H1 (cell line): ENCODE measurements at regions not wholly inside any gene's neighbourhood (a gene's known extent, or its start where the extent isn't known, plus 50 kb on each side); places are given as distances from the start of the nearest gene placed in this dataset.

ENCODE experiments used
- CTCF ChIA-PET: fragments of 300-600 bp; sonication (Branson Sonifier 250); formaldehyde crosslinking; loops from one replicate; lab custom pipeline; 2021; ENCODE audit not compliant: partially characterized antibody; lab: Charles Lee
- POLR2A ChIA-PET: fragments of 300-600 bp; sonication (Branson Sonifier 250); formaldehyde crosslinking; loops from one replicate; lab custom pipeline; 2021; ENCODE audit warnings: inconsistent platforms; ENCODE audit not compliant: partially characterized antibody; lab: Charles Lee
- DNase-seq, 2 experiments: peaks; one replicate each; pipeline versions ENCODE4 v3.0.0 to v3.0.0-alpha.2; 2010 to 2022; ENCODE audit warnings: low spot score in 2 of 2, low read depth in 1 of 2, mixed read lengths in 1 of 2
- FAIRE-seq: peaks from 2 replicates; lab custom pipeline; 2011; peaks lifted over from hg19 to GRCh38; lab: Jason Lieb, UNC
- H2AFZ ChIP-seq: 2 replicates; pipeline ENCODE4 v1.8.1; 2012; ENCODE audit warnings: low read length, inconsistent platforms
- H2AK5ac ChIP-seq: 2 replicates; pipeline ENCODE4 v1.6.1; 2013; ENCODE audit warnings: low read depth, low read length
- H2BK120ac ChIP-seq: replicated peaks from 2 replicates; pipeline ENCODE3; 2013; ENCODE audit warnings: low read depth, low read length, inconsistent platforms
- H2BK12ac ChIP-seq: 2 replicates; pipeline ENCODE4 v1.6.1; 2013; ENCODE audit warnings: low read depth, low read length
- H2BK15ac ChIP-seq: 2 replicates; pipeline ENCODE4 v1.6.1; 2013; ENCODE audit warnings: low read length
- H2BK20ac ChIP-seq: 2 replicates; pipeline ENCODE4 v1.6.1; 2013; ENCODE audit warnings: low read length
- H2BK5ac ChIP-seq: 2 replicates; pipeline ENCODE4 v1.6.1; 2013; ENCODE audit warnings: low read depth, low read length
- H3K14ac ChIP-seq: 2 replicates; pipeline ENCODE4 v1.6.1; 2013; ENCODE audit warnings: inconsistent platforms; ENCODE audit not compliant: insufficient read length
- H3K18ac ChIP-seq: 2 replicates; pipeline ENCODE4 v1.6.1; 2013; ENCODE audit warnings: low read length; ENCODE audit errors: extremely low read depth
- H3K23ac ChIP-seq: 2 replicates; pipeline ENCODE4 v1.6.1; 2013; ENCODE audit warnings: inconsistent platforms; ENCODE audit not compliant: insufficient read length
- H3K23me2 ChIP-seq: 2 replicates; pipeline ENCODE4 v1.6.1; 2013; ENCODE audit warnings: low read depth, low read length
- H3K27ac ChIP-seq: 2 replicates; pipeline ENCODE4 v1.6.1; 2011; ENCODE audit warnings: low read depth, low read length, inconsistent platforms
- H3K27me3 ChIP-seq, 4 experiments: replicated peaks in 1 of 4; 1 replicate in 1 of 4; 2 replicates in 3 of 4; pipeline versions ENCODE4 v1.6.1 to v1.8.1; 2011 to 2013; ENCODE audit warnings: low read length in 3 of 4, mild to moderate bottlenecking in 3 of 4, inconsistent platforms in 2 of 4, mixed read lengths in 2 of 4, moderate library complexity in 1 of 4; ENCODE audit not compliant: control insufficient read depth in 3 of 4, insufficient read depth in 3 of 4; ENCODE audit errors: extremely low read depth in 1 of 4
- H3K36me3 ChIP-seq, 4 experiments: 2 replicates each; pipeline versions ENCODE4 v1.6.1 to v1.8.1; 2011 to 2013; ENCODE audit warnings: mild to moderate bottlenecking in 4 of 4, low read length in 3 of 4, moderate library complexity in 2 of 4, control low read depth in 1 of 4, inconsistent platforms in 1 of 4; ENCODE audit not compliant: insufficient read depth in 4 of 4, control insufficient read depth in 2 of 4
- H3K4ac ChIP-seq: replicated peaks from 2 replicates; pipeline ENCODE3; 2013; ENCODE audit warnings: low read length, low read depth, mixed read lengths, inconsistent platforms; ENCODE audit not compliant: insufficient read length
- H3K4me1 ChIP-seq, 4 experiments: replicated peaks in 1 of 4; 1 replicate in 1 of 4; 2 replicates in 3 of 4; pipeline versions ENCODE4 v1.6.1 to v1.8.1; 2011 to 2013; ENCODE audit warnings: low read length in 3 of 4, inconsistent platforms in 2 of 4, mixed read lengths in 1 of 4; ENCODE audit not compliant: insufficient read depth in 4 of 4, control insufficient read depth in 3 of 4
- H3K4me2 ChIP-seq, 2 experiments: 2 replicates each; pipeline versions ENCODE4 v1.6.1 to v1.8.1; 2011 to 2013; ENCODE audit warnings: low read depth in 2 of 2, low read length in 2 of 2, control low read depth in 1 of 2, inconsistent platforms in 1 of 2, mild to moderate bottlenecking in 1 of 2; ENCODE audit not compliant: insufficient read depth in 1 of 2
- H3K4me3 ChIP-seq, 4 experiments: fragments of 200-600, 300-600 bp in 1 of 4; sonication (generic), shearing (Covaris generic), sonication (Bioruptor Twin) in 1 of 4; 2 replicates each; pipeline versions ENCODE4 v1.5.1 to v1.8.1; 2011 to 2016; ENCODE audit warnings: low read length in 4 of 4, low read depth in 3 of 4, control low read depth in 2 of 4, inconsistent platforms in 2 of 4, mild to moderate bottlenecking in 2 of 4, mixed read lengths in 1 of 4, moderate library complexity in 1 of 4; ENCODE audit not compliant: insufficient read depth in 2 of 4; ENCODE audit errors: extremely low read depth in 1 of 4
- H3K56ac ChIP-seq: replicated peaks from 2 replicates; pipeline ENCODE3; 2013; ENCODE audit warnings: low read depth, mild to moderate bottlenecking, mixed read lengths, low read length, inconsistent platforms; ENCODE audit not compliant: insufficient read length
- H3K79me1 ChIP-seq: 2 replicates; pipeline ENCODE4 v1.6.1; 2013; ENCODE audit warnings: low read depth, low read length, control low read depth
- H3K79me2 ChIP-seq, 2 experiments: 2 replicates each; pipeline versions ENCODE4 v1.6.1 to v1.8.1; 2012 to 2013; ENCODE audit warnings: low read length in 2 of 2, mild to moderate bottlenecking in 2 of 2, inconsistent platforms in 1 of 2; ENCODE audit not compliant: insufficient read depth in 2 of 2, control insufficient read depth in 1 of 2
- H3K9ac ChIP-seq, 4 experiments: replicated peaks in 1 of 4; 1 replicate in 1 of 4; 2 replicates in 3 of 4; pipeline versions ENCODE4 v1.6.1 to v1.8.1; 2011 to 2013; ENCODE audit warnings: low read depth in 3 of 4, low read length in 3 of 4, control low read depth in 2 of 4, mild to moderate bottlenecking in 2 of 4, moderate library complexity in 2 of 4, inconsistent platforms in 1 of 4; ENCODE audit errors: extremely low read depth in 1 of 4
- H3K9me3 ChIP-seq, 2 experiments: 2 replicates each; pipeline versions ENCODE4 v1.6.1 to v1.8.1; 2012 to 2013; ENCODE audit warnings: mild to moderate bottlenecking in 2 of 2, moderate library complexity in 2 of 2, control low read depth in 1 of 2, inconsistent platforms in 1 of 2, low read depth in 1 of 2, low read length in 1 of 2, mixed read lengths in 1 of 2; ENCODE audit not compliant: insufficient read depth in 2 of 2
- H4K20me1 ChIP-seq, 2 experiments: replicated peaks in 1 of 2; 2 replicates each; pipeline versions ENCODE3 to v1.8.1; 2011 to 2013; ENCODE audit warnings: inconsistent platforms in 2 of 2, low read length in 2 of 2, mild to moderate bottlenecking in 1 of 2; ENCODE audit not compliant: insufficient read depth in 2 of 2, control insufficient read depth in 1 of 2
- H4K5ac ChIP-seq: 2 replicates; pipeline ENCODE4 v1.6.1; 2013; ENCODE audit warnings: low read length, low read depth, mixed read lengths, inconsistent platforms; ENCODE audit not compliant: insufficient read length
- H4K8ac ChIP-seq: 2 replicates; pipeline ENCODE4 v1.8.0; 2013; ENCODE audit warnings: mild to moderate bottlenecking, moderate library complexity, low read length, inconsistent platforms; ENCODE audit not compliant: insufficient read depth; ENCODE audit errors: extremely low read depth
- H4K91ac ChIP-seq: replicated peaks from 2 replicates; pipeline ENCODE3; 2013; ENCODE audit warnings: low read length, mixed read lengths, inconsistent platforms; ENCODE audit not compliant: insufficient read length
- ASH2L ChIP-seq: fragments of 200-600, 300-600 bp; sonication (generic); IDR thresholded peaks from one replicate; pipeline ENCODE4 v1.7.1; 2017; ENCODE audit warnings: low read length
- CBX8 ChIP-seq: fragments of 300-800, 300-1000 bp; sonication (generic); IDR thresholded peaks from 2 replicates; pipeline ENCODE4 v1.7.1; 2016; ENCODE audit warnings: low read depth, low read length, borderline replicate concordance
- MAX ChIP-seq: IDR thresholded peaks from 2 replicates; pipeline ENCODE4 v1.6.1; 2012; ENCODE audit warnings: inconsistent platforms
- SUZ12 ChIP-seq: fragments of 200-600 bp; sonication (generic); IDR thresholded peaks from 2 replicates; pipeline ENCODE4 v1.6.1; 2012; ENCODE audit warnings: mild to moderate bottlenecking, inconsistent platforms, low read length, moderate library complexity, mixed read lengths
- TAF1 ChIP-seq: IDR thresholded peaks from 2 replicates; pipeline ENCODE4 v1.6.1; 2011; ENCODE audit warnings: mild to moderate bottlenecking, low read depth, low read length
- TCF12 ChIP-seq: IDR thresholded peaks from 2 replicates; pipeline ENCODE4 v1.6.1; 2011; ENCODE audit warnings: low read depth, mild to moderate bottlenecking, low read length
- USF2 ChIP-seq: IDR thresholded peaks from 2 replicates; pipeline ENCODE4 v1.6.1; 2011; ENCODE audit warnings: low read length, improper control_type of control experiment
- WGBS, 2 experiments: shearing (Covaris generic) in 1 of 2; methylation state at CpG; one replicate each; pipeline versions ENCODE4 v1.1.6 to v1.1.7; 2013 to 2015; ENCODE audit warnings: low lambda C conversion rate in 2 of 2, mixed read lengths in 2 of 2, inconsistent platforms in 1 of 2, low coverage in 1 of 2, missing lambda C conversion rate in 1 of 2; ENCODE audit not compliant: insufficient replicate concordance in 2 of 2, insufficient coverage in 1 of 2, insufficient read length in 1 of 2; ENCODE audit errors: extremely low coverage in 1 of 2, missing lambda C conversion rate in 1 of 2; 5-methylcytosine and 5-hydroxymethylcytosine counted together

- Histone ChIP-seq H4K20me1 (no peaks in the 10 kb centered on the region), H3K4ac (no peak overlapping the region), H3K9me3 (peaks cover 0 to 2% of the 10 kb centered on the region in 2 experiments; a peak in 2 of 4 replicates), H3K79me2 (no peaks in the 10 kb centered on the region), H4K8ac (no peak overlapping the region), H4K91ac (no peak overlapping the region), H3K23ac (no peak overlapping the region), H3K9ac (no peak overlapping the region), H3K27me3 (no peaks in the 10 kb centered on the region), H2AK5ac (no peak overlapping the region), H2BK12ac (no peak overlapping the region), H3K23me2 (no peaks in the 10 kb centered on the region), H2BK15ac (no peak overlapping the region), H3K27ac (no peak overlapping the region), H2BK5ac (no peak overlapping the region), H3K56ac (no peak overlapping the region), H3K79me1 (no peaks in the 10 kb centered on the region), H3K4me1 (peaks cover 0 to 3% (median 0%) of the 10 kb centered on the region in 4 experiments; a peak in 1 of 7 replicates), H3K4me3 (no peak overlapping the region), H2BK20ac (no peak overlapping the region), H2AFZ (no peak overlapping the region), H3K18ac (no peak overlapping the region), H4K5ac (no peak overlapping the region), H2BK120ac (no peak overlapping the region), H3K4me2 (no peak overlapping the region), H3K36me3 (no peaks in the 10 kb centered on the region), H3K14ac (no peak overlapping the region)
- 77% methylated on average over 2 of the region's 2 CpGs; no CpG with 5 or more reads in 1 of the 2 experiments for WGBS, 2 experiments
- ChIA-PET CTCF (interaction anchor here (1.1 to 1.4 kb wide), 3 partner anchors 11 to 35 kb away, joined by 3 to 4 read pairs (median 3); no protein-coding TSS in a partner anchor), POLR2A (no interaction called here)
- no peak for FAIRE-seq
- DNase-seq, result no peak
- no peak for TF ChIP-seq SUZ12
- TF ChIP-seq ASH2L, result no peak
- TF ChIP-seq CBX8, result no peak
- TF ChIP-seq MAX, result no peak
- no peak for TF ChIP-seq TCF12
- no peak for TF ChIP-seq TAF1
- no peak for TF ChIP-seq USF2
Observed at GRCh38 chr3:7929319-7929889, 572.2 kb upstream of the LMCD1 start.
